Tibial nerve (tissue), 4 donors: ENCODE measurements at regions not wholly inside any gene's neighbourhood (a gene's known extent, or its start where the extent isn't known, plus 50 kb on each side); places are given as distances from the start of the nearest gene placed in this dataset.

Experiments used
- CTCF ChIP-seq, 5 experiments: fragments of 200-600 bp in 3 of 5; fragments of 450-650 bp in 2 of 5; sonication (generic) in 3 of 5; IDR thresholded peaks; one replicate each; pipeline ENCODE4 v1.5.1; 2016 to 2019; ENCODE audit warnings: antibody characterized with exemption in 5 of 5, mild to moderate bottlenecking in 3 of 5, moderate library complexity in 2 of 5
- EP300 ChIP-seq, 2 donors: sonication (generic); formaldehyde crosslinking; IDR thresholded peaks; one replicate each; pipeline ENCODE4 v1.6.1; 2017; ENCODE audit warnings: antibody characterized with exemption in 2 of 2, mild to moderate bottlenecking in 1 of 2
- POLR2A ChIP-seq, 2 donors: fragments of 450-650 bp; IDR thresholded peaks; one replicate each; pipeline ENCODE4 v1.6.1; 2017; ENCODE audit warnings: antibody characterized with exemption in 2 of 2, mild to moderate bottlenecking in 2 of 2, moderate library complexity in 2 of 2

- TF ChIP-seq CTCF (IDR thresholded peaks at IDR 0.05) (no peak), POLR2A (IDR thresholded peaks at IDR 0.05) (no peak), EP300 (IDR thresholded peaks at IDR 0.05) (no peak)
These were observed 113.9 kb downstream of the TRIM29 start for GRCh38 chr11:120024046-120024445.
